K562 (cell line): ENCODE measurements at regions not wholly inside any gene's neighbourhood (a gene's known extent, or its start where the extent isn't known, plus 50 kb on each side); places are given as distances from the start of the nearest gene placed in this dataset.

Experiments used
- ATAC-seq: fragments of 200-7000 bp; cut with Tn5 transposase; 3 replicates; pipeline ENCODE4 v1.9.1; 2020; ENCODE audit warnings: moderate library complexity
- BruUV-seq: library from RNA; stranded (reverse); fragments of 400-500 nt; replicated peaks from 2 replicates; lab custom pipeline; 2021; lab: Mats Ljungman, UMichigan
- CTCF ChIA-PET: fragments of 300-600 bp; formaldehyde crosslinking; extraction: SDS; loops from one replicate; lab custom pipeline; 2021; ENCODE audit warnings: low intra/inter-chr PET ratio; lab: Yijun Ruan, JAX
- POLR2A ChIA-PET: fragments of 300-600, 350-650 bp; sonication (Branson Sonifier 250); formaldehyde crosslinking; extraction: SDS; loops from one replicate; lab custom pipeline; 2021; ENCODE audit warnings: antibody characterized with exemption, inconsistent platforms; lab: Yijun Ruan, JAX
- DNase-seq, 4 experiments: peaks; one replicate each; pipeline versions ENCODE4 v3.0.0 to v3.0.0-alpha.2; 2011 to 2018; ENCODE audit warnings: low spot score in 3 of 4, mixed read lengths in 3 of 4; ENCODE audit errors: extremely low read depth in 1 of 4
- FAIRE-seq: peaks from 2 replicates; lab custom pipeline; 2011; peaks lifted over from hg19 to GRCh38; lab: Jason Lieb, UNC
- H2AFZ ChIP-seq: 2 replicates; pipeline ENCODE4 v1.6.0; 2011; ENCODE audit warnings: low read depth, low read length, control low read depth, inconsistent platforms
- H3K27ac ChIP-seq: fragments of 200-600 bp; 3 replicates; pipeline ENCODE4 v1.8.0; 2011; ENCODE audit warnings: low read depth, mild to moderate bottlenecking, control low read depth, inconsistent platforms, low read length, moderate library complexity, mixed read lengths; ENCODE audit errors: extremely low read depth
- H3K27me3 ChIP-seq, 2 experiments: fragments of 300-600 bp in 1 of 2; 2 replicates in 1 of 2; 3 replicates in 1 of 2; pipeline versions ENCODE4 v1.6.0 to v1.8.0; 2011; ENCODE audit warnings: inconsistent platforms in 2 of 2, low read length in 2 of 2, mild to moderate bottlenecking in 1 of 2, mixed read lengths in 1 of 2, moderate library complexity in 1 of 2; ENCODE audit not compliant: control insufficient read depth in 2 of 2, insufficient read depth in 2 of 2
- H3K36me3 ChIP-seq: fragments of 300-600 bp; 3 replicates; pipeline ENCODE4 v1.8.0; 2011; ENCODE audit warnings: mild to moderate bottlenecking, low read length, inconsistent platforms; ENCODE audit not compliant: control insufficient read depth, insufficient read depth
- H3K4me1 ChIP-seq, 2 experiments: fragments of 200-600 bp in 1 of 2; replicated peaks in 1 of 2; 2 replicates in 1 of 2; 3 replicates in 1 of 2; pipeline versions ENCODE4 v1.5.1 to v1.8.0; 2011; ENCODE audit warnings: inconsistent platforms in 2 of 2, low read length in 2 of 2, mild to moderate bottlenecking in 1 of 2, mixed read lengths in 1 of 2, moderate library complexity in 1 of 2; ENCODE audit not compliant: control insufficient read depth in 2 of 2, insufficient read depth in 2 of 2
- H3K4me2 ChIP-seq: 2 replicates; pipeline ENCODE4 v1.6.1; 2011; ENCODE audit warnings: low read length, control low read depth, inconsistent platforms, mixed read lengths; ENCODE audit not compliant: insufficient read depth
- H3K4me3 ChIP-seq: fragments of 200-600 bp; sonication (generic), shearing (Covaris generic); 2 replicates; pipeline ENCODE4 v1.5.1; 2016; ENCODE audit warnings: control low read depth, inconsistent platforms
- H3K79me2 ChIP-seq: fragments of 200-600 bp; 3 replicates; pipeline ENCODE4 v1.8.0; 2011; ENCODE audit warnings: low read length, inconsistent platforms; ENCODE audit not compliant: control insufficient read depth, insufficient read depth
- H3K9ac ChIP-seq, 2 experiments: 2 replicates each; pipeline versions ENCODE4 v1.6.0 to v1.6.1; 2011; ENCODE audit warnings: low read depth in 2 of 2, low read length in 2 of 2, control low read depth in 1 of 2, inconsistent platforms in 1 of 2, mild to moderate bottlenecking in 1 of 2, mixed read lengths in 1 of 2; ENCODE audit not compliant: insufficient read depth in 1 of 2
- H3K9me1 ChIP-seq: one replicate; pipeline ENCODE4 v1.6.0; 2011; ENCODE audit warnings: inconsistent platforms, mild to moderate bottlenecking, low read length, moderate library complexity; ENCODE audit not compliant: control insufficient read depth, insufficient read depth
- H3K9me3 ChIP-seq: replicated peaks from 2 replicates; pipeline ENCODE4 v1.5.1; 2011; ENCODE audit warnings: low read depth, low read length, inconsistent platforms; ENCODE audit not compliant: control insufficient read depth, insufficient read depth
- H4K20me1 ChIP-seq: replicated peaks from 2 replicates; pipeline ENCODE4 v1.6.1; 2011; ENCODE audit warnings: low read length, inconsistent platforms, mixed read lengths; ENCODE audit not compliant: control insufficient read depth, insufficient read depth
- GTF2B ChIP-seq: IDR thresholded peaks from 2 replicates; pipeline ENCODE4 v1.6.1; 2011; ENCODE audit not compliant: insufficient read length; ENCODE audit errors: extremely low read depth
- HOXB6 ChIP-seq: fragments of 250-450 bp; sonication (Bioruptor Pico); IDR thresholded peaks from 2 replicates; pipeline ENCODE4 v1.5.1; 2022; ENCODE audit warnings: mild to moderate bottlenecking, borderline replicate concordance
- OTX1 ChIP-seq: fragments of 450-650 bp; formaldehyde crosslinking; IDR thresholded peaks from 2 replicates; pipeline ENCODE4 v1.4.0; 2022; ENCODE audit warnings: mild to moderate bottlenecking
- RNF2 ChIP-seq: sonication (generic); IDR thresholded peaks from 2 replicates; pipeline ENCODE4 v1.6.1; 2016
- WGBS: fragments of 100-300 bp; shearing (Covaris generic); methylation state at CpG from one replicate; pipeline ENCODE4 v1.1.6; 2016; ENCODE audit warnings: low coverage, mixed read lengths; ENCODE audit not compliant: insufficient coverage; ENCODE audit errors: missing lambda C conversion rate; 5-methylcytosine and 5-hydroxymethylcytosine counted together
- in situ Hi-C: fragments of 300-500 bp; cut with MboI; formaldehyde crosslinking; loops from 4 replicates; pipeline ENCODE4 v1.15.0; 2018; ENCODE audit warnings: inconsistent platforms, mixed read lengths
- intact Hi-C: fragments of 100-400 bp; cut with micrococcal nuclease; formaldehyde crosslinking; loops from 2 replicates; pipeline ENCODE4 v1.14.2; 2022

GRCh38 chr12:31225656-31226535 lies 100.1 kb downstream of the SINHCAF start (continued):
- TF ChIP-seq GTF2B = no peak

GRCh38 chr12:31226639-31227038 lies 99.3 kb downstream of the SINHCAF start:
- H3K4me3 ChIP-seq = no peak overlapping the region
- in situ Hi-C loops = loop anchor here (25.0 kb wide), 1 partner anchor 1689 kb away; no protein-coding TSS in a partner anchor
- H3K4me2 ChIP-seq = no peak overlapping the region
- WGBS = 1% methylated on average over 10 of the region's 10 CpGs
- TF ChIP-seq OTX1 (CRISPR knock-in tag) (no peak), HOXB6 (CRISPR knock-in tag) (no peak), RNF2 (no peak)
- CTCF ChIA-PET = no interaction called here
- intact Hi-C loops = no loop called here
- POLR2A ChIA-PET = no interaction called here
- H3K9me1 ChIP-seq = no peaks in the 10 kb centered on the region
- H3K9me3 ChIP-seq = no peaks in the 10 kb centered on the region
- ATAC-seq (no peak; the same call in 2 of the 3 replicates), DNase-seq (no peak), FAIRE-seq (no peak)
- no peaks in the 10 kb centered on the region for H3K79me2 ChIP-seq
- H2AFZ ChIP-seq = no peak overlapping the region
- peaks cover 6% of the 10 kb centered on the region; the same call in 1 of the 2 replicates for H4K20me1 ChIP-seq
- peaks cover 6 to 47% of the 10 kb centered on the region in 2 experiments; a peak in 3 of 5 replicates for H3K27me3 ChIP-seq
- BruUV-seq = no TSS peak
- no peak overlapping the region for H3K9ac ChIP-seq
- H3K27ac ChIP-seq = no peak overlapping the region
- no peaks in the 10 kb centered on the region for H3K4me1 ChIP-seq
- H3K36me3 ChIP-seq = no peaks in the 10 kb centered on the region
